CD1c-positive myeloid dendritic cell (primary cell): ENCODE measurements at regions not wholly inside any gene's neighbourhood (a gene's known extent, or its start where the extent isn't known, plus 50 kb on each side); places are given as distances from the start of the nearest gene placed in this dataset.
"Not testable (repeated sequence)": the region's sequence is repeated elsewhere in the genome, so short reads cannot be mapped to it uniquely, and the experiment has no call there.

Experiments used
- DNase-seq: peaks from one replicate; pipeline ENCODE4 v3.0.0-alpha.2; 2016; ENCODE audit errors: extremely low spot score

- DNase-seq: no peak
These were observed 1532.3 kb downstream of the PCDH9 start for GRCh38 chr13:65697843-65698242.

- DNase-seq: no peak
These were observed 1550.9 kb downstream of the PCDH9 start for GRCh38 chr13:65679240-65679639.

GRCh38 chr13:65677906-65678305 lies 1552.2 kb downstream of the PCDH9 start:
- no peak for DNase-seq

GRCh38 chr13:65675383-65675782 lies 1554.8 kb downstream of the PCDH9 start:
- DNase-seq: not testable (repeated sequence)

- no peak for DNase-seq
These were observed 1560.0 kb downstream of the PCDH9 start for GRCh38 chr13:65670014-65670625.

- DNase-seq: no peak
These were observed 1569.4 kb downstream of the PCDH9 start for GRCh38 chr13:65660731-65661130.

GRCh38 chr13:65656740-65657329 lies 1573.3 kb downstream of the PCDH9 start:
- DNase-seq: no peak

GRCh38 chr13:65653613-65654012 lies 1576.5 kb downstream of the PCDH9 start:
- no peak for DNase-seq

- DNase-seq: no peak
These were observed 1579.8 kb downstream of the PCDH9 start for GRCh38 chr13:65650321-65650720.

- no peak for DNase-seq
These were observed 1587.1 kb downstream of the PCDH9 start for GRCh38 chr13:65642996-65643395.

- no peak for DNase-seq
These were observed 1587.8 kb downstream of the PCDH9 start for GRCh38 chr13:65642301-65642700.

- DNase-seq: peak; percentile 11
These were observed 1591.5 kb downstream of the PCDH9 start for GRCh38 chr13:65638572-65639168.

GRCh38 chr13:65633806-65634205 lies 1596.3 kb downstream of the PCDH9 start:
- DNase-seq: no peak

GRCh38 chr13:65631078-65631477 lies 1599.1 kb downstream of the PCDH9 start:
- DNase-seq: no peak

- no peak for DNase-seq
These were observed 1600.2 kb downstream of the PCDH9 start for GRCh38 chr13:65629926-65630325.

GRCh38 chr13:65623148-65623547 lies 1607.0 kb downstream of the PCDH9 start:
- DNase-seq: no peak

- DNase-seq: no peak
These were observed 1614.6 kb downstream of the PCDH9 start for GRCh38 chr13:65615506-65615905.

GRCh38 chr13:65613004-65613403 lies 1617.1 kb downstream of the PCDH9 start:
- DNase-seq: no peak

GRCh38 chr13:65609350-65609749 lies 1620.8 kb downstream of the PCDH9 start:
- no peak for DNase-seq

- no peak for DNase-seq
These were observed 1623.5 kb downstream of the PCDH9 start for GRCh38 chr13:65606622-65607021.

- no peak for DNase-seq
These were observed 1624.7 kb downstream of the PCDH9 start for GRCh38 chr13:65605396-65605795.

- no peak for DNase-seq
These were observed 1627.0 kb downstream of the PCDH9 start for GRCh38 chr13:65603160-65603559.

- no peak for DNase-seq
These were observed 1628.3 kb downstream of the PCDH9 start for GRCh38 chr13:65601855-65602254.
